HUES48 (cell line): ENCODE measurements at regions not wholly inside any gene's neighbourhood (a gene's known extent, or its start where the extent isn't known, plus 50 kb on each side); places are given as distances from the start of the nearest gene placed in this dataset.
"Not testable (repeated sequence)": the region's sequence is repeated elsewhere in the genome, so short reads cannot be mapped to it uniquely, and the experiment has no call there.

Experiments
- H3K27ac ChIP-seq: one replicate; pipeline ENCODE4 v1.7.0; 2013; ENCODE audit warnings: low read depth, low read length, inconsistent platforms
- H3K27me3 ChIP-seq: 2 replicates; pipeline ENCODE4 v1.6.1; 2013; ENCODE audit warnings: mild to moderate bottlenecking, low read length; ENCODE audit not compliant: control insufficient read depth, insufficient read depth
- H3K36me3 ChIP-seq: 2 replicates; pipeline ENCODE4 v1.6.1; 2013; ENCODE audit warnings: low read length; ENCODE audit not compliant: control insufficient read depth, insufficient read depth
- H3K4me1 ChIP-seq: 2 replicates; pipeline ENCODE4 v1.6.1; 2013; ENCODE audit warnings: mild to moderate bottlenecking, low read length; ENCODE audit not compliant: control insufficient read depth, insufficient read depth
- H3K4me3 ChIP-seq: 2 replicates; pipeline ENCODE4 v1.5.1; 2013; ENCODE audit warnings: mild to moderate bottlenecking, low read depth, low read length
- H3K9ac ChIP-seq: 2 replicates; pipeline ENCODE4 v1.6.1; 2013; ENCODE audit warnings: mild to moderate bottlenecking, low read depth, low read length, moderate library complexity
- H3K9me3 ChIP-seq: 2 replicates; pipeline ENCODE4 v1.6.1; 2013; ENCODE audit warnings: low read length; ENCODE audit not compliant: control insufficient read depth, insufficient read depth

DNA sequence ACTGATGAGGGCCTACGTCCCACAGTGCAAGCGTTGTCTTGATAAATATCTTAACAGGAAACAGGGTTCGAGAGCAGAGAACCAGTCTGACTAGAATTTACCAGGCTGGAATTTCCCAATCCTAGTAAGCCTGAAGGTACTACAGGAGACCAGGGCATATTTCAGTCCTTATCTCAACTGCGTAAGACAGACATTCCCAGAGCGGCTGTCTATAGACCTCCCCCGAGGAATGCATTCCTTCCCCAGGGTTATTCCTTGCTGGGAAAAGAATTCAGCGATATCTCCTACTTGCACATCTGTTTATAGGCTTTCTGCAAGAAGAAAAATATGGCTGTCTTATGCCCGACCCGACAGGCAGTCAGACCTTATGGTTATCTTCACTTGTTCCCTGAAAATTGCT lies 1074.1 kb upstream of the CELF4 start:
- not testable (repeated sequence) for H3K4me3 ChIP-seq, H3K9ac ChIP-seq, H3K27me3 ChIP-seq, H3K9me3 ChIP-seq, H3K27ac ChIP-seq, H3K36me3 ChIP-seq
- H3K4me1 ChIP-seq = peaks cover 16% of the 10 kb centered on the region

DNA sequence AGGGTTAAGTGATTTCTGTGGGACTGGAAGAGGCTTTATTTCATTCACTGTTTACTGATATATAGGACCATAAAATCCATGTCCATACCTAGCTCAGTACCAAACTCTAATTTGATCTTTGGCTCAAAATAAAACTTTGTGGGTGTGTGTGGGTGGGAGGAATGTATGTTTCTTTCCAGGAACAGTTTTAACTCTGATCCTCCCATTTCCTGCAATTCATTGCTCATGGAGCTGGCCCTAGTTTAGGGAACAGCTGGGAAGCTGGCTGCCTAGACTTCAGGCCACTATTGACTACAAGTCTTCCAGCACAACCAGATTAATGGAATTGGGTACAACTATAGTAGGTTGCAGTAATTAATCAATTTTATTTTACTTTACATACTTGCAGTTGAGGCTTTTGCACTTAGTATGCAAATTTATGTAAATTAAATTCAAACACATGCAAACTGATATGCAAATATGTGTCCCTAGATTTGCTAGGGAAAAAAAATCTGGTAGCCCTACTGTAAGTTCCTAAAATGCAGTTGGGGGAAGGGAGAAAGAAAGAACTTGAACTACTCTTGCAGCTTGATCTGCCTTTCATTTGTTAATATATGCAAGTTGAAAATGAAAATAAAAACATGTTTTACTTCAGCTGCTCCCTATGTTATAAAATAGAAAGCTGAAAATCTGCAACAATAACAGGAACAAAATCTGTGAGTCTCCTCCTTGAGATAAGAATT lies 1070.3 kb upstream of the CELF4 start:
- Histone ChIP-seq H3K9me3 (peaks cover 9% of the 10 kb centered on the region; the same call in 1 of the 2 replicates), H3K4me1 (peaks cover 16% of the 10 kb centered on the region), H3K9ac (no peak overlapping the region)

DNA sequence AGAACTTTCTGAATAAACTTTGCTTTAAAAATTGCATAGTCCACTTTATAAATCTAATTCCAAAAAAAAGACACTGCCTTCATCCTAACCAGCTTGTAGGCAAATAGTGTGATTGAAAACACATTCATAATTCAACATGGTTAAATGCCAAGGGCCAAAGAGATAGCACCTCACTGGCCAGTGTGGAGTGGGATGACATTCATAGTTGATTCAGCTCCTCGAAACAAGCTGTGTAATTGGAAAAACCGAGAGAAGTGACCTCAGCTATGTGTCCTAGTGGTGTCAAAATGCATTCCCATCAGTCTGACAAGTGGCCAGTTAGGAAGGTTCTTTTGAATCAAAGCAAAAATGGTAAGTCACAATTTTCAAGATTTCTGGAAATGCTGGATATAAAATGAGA lies 1068.5 kb upstream of the CELF4 start:
- Histone ChIP-seq H3K27me3 (no peaks in the 10 kb centered on the region), H3K36me3 (no peaks in the 10 kb centered on the region), H3K9ac (no peak overlapping the region), H3K4me1 (peaks cover 16% of the 10 kb centered on the region), H3K27ac (no peak overlapping the region), H3K9me3 (no peaks in the 10 kb centered on the region; the same call in 1 of the 2 replicates), H3K4me3 (no peak overlapping the region)

More for the DNA sequence above, 1070.3 kb upstream of the CELF4 start:
- H3K27ac ChIP-seq = no peak overlapping the region
- H3K27me3 ChIP-seq = no peaks in the 10 kb centered on the region
- H3K36me3 ChIP-seq = no peaks in the 10 kb centered on the region
- H3K4me3 ChIP-seq = 0 out of 2 replicates have a peak overlapping the region, but pooled peaks have one; percentile 22

DNA sequence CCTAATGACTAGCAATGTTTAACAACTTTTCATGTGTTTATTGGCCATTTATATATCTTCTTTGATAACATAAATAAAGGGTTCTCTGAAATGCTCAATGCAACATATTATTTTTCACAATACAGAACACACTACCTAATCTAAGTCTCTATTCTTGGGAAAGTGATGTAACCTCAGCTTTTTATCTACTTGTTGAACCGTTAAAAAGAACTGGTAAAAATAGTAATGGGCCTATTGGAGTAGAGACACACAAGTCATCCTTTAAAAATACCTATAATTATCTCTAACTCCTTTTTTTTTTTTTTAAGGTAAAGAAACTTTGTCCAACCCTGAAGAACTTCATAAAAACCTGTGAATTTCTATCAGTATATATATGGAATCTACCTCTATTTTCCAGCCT lies 1067.7 kb upstream of the CELF4 start:
- H3K27ac ChIP-seq = no peak overlapping the region
- H3K4me3 ChIP-seq = no peak overlapping the region
- no peaks in the 10 kb centered on the region for H3K9me3 ChIP-seq
- H3K27me3 ChIP-seq = no peaks in the 10 kb centered on the region
- H3K4me1 ChIP-seq = peaks cover 16% of the 10 kb centered on the region
- H3K9ac ChIP-seq = no peak overlapping the region
- H3K36me3 ChIP-seq = no peaks in the 10 kb centered on the region

DNA sequence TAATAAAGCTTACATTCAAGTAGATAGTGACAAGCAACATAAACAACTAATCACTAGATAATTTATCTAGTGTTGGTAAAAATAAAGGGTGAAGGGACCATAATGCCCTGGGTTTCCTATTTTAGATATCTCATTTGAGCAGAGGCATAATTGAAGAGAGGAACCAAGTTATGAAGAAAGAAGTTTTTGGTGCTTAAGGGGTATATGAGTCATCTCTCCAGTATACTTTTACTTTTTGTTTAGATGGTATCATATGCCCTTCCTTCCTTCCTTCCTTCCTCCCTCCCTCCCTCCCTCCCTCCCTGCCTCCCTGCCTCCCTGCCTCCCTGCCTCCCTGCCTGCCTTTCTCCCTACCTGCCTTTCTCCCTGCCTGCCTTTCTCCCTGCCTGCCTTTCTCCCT lies 1053.5 kb upstream of the CELF4 start:
- Histone ChIP-seq H3K9me3 (no peaks in the 10 kb centered on the region), H3K36me3 (no peaks in the 10 kb centered on the region), H3K9ac (no peak overlapping the region), H3K27ac (no peak overlapping the region), H3K4me1 (no peaks in the 10 kb centered on the region), H3K27me3 (no peaks in the 10 kb centered on the region), H3K4me3 (no peak overlapping the region)

DNA sequence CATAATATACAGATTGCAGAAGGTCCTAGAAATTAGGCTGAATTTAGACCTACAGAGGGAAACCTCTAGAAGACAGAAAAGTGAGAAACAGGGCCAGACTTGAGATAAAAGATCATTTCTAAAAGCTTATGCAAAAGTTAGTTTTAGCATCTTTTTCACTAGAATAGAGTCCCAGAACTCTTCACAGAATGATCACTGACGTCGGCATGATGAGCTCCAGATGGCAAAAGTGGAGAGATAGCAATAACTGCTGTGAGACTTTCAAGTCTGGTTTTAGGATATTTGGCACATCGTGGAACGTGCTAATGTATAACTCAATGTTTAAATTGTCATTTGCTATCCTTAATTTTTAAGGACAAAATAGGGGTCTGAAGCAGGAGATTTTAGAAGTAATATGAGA lies 1050.7 kb upstream of the CELF4 start:
- Histone ChIP-seq H3K9ac (no peak overlapping the region), H3K27ac (no peak overlapping the region), H3K9me3 (no peaks in the 10 kb centered on the region), H3K4me3 (no peak overlapping the region), H3K36me3 (no peaks in the 10 kb centered on the region), H3K4me1 (no peaks in the 10 kb centered on the region), H3K27me3 (no peaks in the 10 kb centered on the region)

DNA sequence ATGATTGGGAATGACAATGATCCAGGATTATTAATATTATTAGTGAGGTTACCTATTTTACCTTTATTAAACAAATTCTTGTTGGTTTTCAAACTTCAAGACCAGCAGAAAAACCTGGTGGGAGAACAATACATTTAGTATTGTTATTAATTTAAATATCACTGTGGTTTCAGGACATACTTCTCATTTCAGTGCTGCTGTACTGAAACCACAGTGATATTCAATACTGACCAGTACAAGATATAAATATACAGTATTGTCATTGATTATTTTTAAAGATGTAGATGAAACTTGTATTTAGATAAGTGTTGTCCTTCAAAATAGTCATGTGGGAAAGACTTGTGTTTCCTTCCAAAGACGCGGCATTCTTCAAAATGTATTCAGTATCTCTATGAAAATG lies 1047.3 kb upstream of the CELF4 start:
- Histone ChIP-seq H3K36me3 (no peaks in the 10 kb centered on the region), H3K4me1 (no peaks in the 10 kb centered on the region)

DNA sequence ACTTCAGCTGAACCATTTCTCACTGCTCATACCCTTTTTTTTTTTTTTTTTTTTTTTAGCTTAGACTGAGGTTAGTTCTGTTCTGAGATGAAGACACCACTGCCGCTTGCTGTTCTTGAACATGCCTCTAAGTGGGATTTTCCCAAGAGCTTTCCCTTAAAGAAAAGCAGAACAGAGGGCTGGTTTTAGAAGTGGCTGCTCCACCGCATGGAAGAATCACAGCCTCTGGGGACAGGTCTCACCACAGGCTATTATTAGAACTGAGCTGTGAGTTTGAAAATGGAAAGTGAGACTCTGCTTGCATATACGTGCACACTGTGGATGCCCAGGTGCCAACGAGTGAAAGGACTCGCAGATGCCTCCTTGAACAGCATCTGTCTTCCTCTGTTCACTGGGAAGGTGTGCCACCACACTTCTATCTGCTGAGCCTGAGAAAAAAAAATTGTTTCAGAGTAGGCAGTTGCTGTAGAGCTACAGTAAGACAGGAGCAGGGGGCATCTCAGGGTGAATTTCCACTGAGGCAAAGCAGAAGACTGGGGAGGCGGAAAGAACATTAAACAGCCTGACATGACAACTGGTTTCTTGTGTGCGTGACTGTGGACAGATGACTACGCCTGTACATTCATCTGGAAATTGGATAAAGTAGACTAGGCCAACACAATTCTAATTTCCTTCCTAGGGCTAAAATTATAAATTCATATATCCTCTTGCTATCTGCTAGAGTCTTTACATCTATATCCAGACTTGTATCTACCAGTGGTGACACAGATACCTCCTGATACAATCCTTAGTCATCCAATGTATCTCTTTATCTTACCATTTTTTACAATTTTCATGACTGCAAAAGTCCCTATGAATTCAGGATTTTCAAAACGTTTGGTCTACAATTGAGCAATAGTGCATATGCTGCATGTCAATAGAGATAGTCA lies 1045.7 kb upstream of the CELF4 start:
- Histone ChIP-seq H3K27me3 (no peaks in the 10 kb centered on the region), H3K4me3 (no peak overlapping the region), H3K36me3 (no peaks in the 10 kb centered on the region), H3K27ac (no peak overlapping the region), H3K9me3 (no peaks in the 10 kb centered on the region), H3K9ac (no peak overlapping the region), H3K4me1 (no peaks in the 10 kb centered on the region)

More for the DNA sequence above, 1047.3 kb upstream of the CELF4 start:
- Histone ChIP-seq H3K9ac (no peak overlapping the region), H3K27ac (no peak overlapping the region), H3K4me3 (no peak overlapping the region), H3K9me3 (no peaks in the 10 kb centered on the region), H3K27me3 (no peaks in the 10 kb centered on the region)

DNA sequence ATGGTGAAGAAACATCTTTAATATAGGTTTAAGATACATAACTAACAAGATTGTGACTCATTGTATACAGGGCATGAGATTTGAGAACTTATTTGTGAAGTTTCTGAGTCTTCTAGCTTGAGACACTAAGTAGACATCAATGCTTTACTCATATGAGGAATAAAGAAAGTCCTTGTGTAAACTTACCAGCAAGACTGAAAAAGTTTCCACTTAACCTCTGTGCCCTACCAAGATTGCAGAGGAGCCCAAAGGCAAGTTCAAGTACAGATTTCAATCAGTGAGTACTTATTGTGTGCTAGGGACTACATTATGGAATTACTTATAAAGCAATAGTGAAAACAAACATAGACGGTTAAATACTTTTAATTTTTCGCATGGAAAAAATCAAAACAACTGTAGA lies 1041.2 kb upstream of the CELF4 start:
- Histone ChIP-seq H3K9ac (no peak overlapping the region), H3K4me1 (no peaks in the 10 kb centered on the region), H3K36me3 (no peaks in the 10 kb centered on the region), H3K27me3 (no peaks in the 10 kb centered on the region), H3K27ac (no peak overlapping the region), H3K4me3 (no peak overlapping the region), H3K9me3 (no peaks in the 10 kb centered on the region)

DNA sequence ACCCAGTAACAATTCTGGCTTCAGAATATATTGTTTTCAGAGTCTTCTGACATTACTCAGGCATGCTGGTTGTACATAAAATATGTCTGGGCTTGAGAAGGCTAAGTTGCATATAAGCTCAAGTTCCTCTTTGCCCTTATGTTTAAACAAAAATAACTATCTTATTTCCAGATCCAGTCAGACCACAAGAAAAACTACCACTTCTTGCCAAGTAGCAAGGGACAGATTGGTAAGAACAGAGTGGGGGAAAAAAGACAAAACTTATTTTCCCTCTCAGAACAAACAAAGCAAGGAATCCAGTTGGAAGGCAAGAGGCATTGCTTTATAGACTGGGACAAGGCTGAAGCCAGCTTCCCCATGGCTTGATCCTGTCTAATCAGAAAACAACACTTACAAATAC lies 1036.7 kb upstream of the CELF4 start:
- no peak overlapping the region for H3K4me3 ChIP-seq
- no peak overlapping the region for H3K27ac ChIP-seq
- no peaks in the 10 kb centered on the region for H3K9me3 ChIP-seq
- no peaks in the 10 kb centered on the region; the same call in 1 of the 2 replicates for H3K4me1 ChIP-seq
- H3K9ac ChIP-seq = no peak overlapping the region
- no peaks in the 10 kb centered on the region for H3K36me3 ChIP-seq
- no peaks in the 10 kb centered on the region for H3K27me3 ChIP-seq

DNA sequence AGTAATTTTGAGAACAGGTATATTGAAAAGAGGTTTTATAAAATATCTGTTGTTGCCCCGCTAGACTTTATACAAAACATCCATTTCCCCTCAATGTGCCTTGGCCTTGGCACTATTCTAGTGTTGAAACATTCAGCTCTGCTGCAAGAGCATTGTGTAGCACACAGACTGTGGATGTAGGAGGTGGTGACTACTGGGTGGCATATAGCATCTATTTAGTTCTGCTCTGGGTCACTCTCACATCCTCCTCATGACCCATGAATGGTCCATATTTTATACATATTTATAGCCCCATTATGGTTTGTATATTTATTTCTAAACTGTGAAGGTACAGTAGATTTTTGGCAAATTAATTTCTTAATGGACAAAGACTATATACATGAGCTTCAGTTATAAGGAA lies 1022.0 kb upstream of the CELF4 start:
- Histone ChIP-seq H3K9me3 (no peaks in the 10 kb centered on the region), H3K4me1 (0 out of 2 replicates have a peak, but pooled peaks cover 2% of the 10 kb centered on the region), H3K4me3 (no peak overlapping the region), H3K9ac (no peak overlapping the region), H3K27ac (no peak overlapping the region), H3K36me3 (no peaks in the 10 kb centered on the region), H3K27me3 (no peaks in the 10 kb centered on the region)
